ENCODE measurements at regions not wholly inside any gene's neighbourhood (a gene's known extent, or its start where the extent isn't known, plus 50 kb on each side); places are given as distances from the start of the nearest gene placed in this dataset.

DNA sequence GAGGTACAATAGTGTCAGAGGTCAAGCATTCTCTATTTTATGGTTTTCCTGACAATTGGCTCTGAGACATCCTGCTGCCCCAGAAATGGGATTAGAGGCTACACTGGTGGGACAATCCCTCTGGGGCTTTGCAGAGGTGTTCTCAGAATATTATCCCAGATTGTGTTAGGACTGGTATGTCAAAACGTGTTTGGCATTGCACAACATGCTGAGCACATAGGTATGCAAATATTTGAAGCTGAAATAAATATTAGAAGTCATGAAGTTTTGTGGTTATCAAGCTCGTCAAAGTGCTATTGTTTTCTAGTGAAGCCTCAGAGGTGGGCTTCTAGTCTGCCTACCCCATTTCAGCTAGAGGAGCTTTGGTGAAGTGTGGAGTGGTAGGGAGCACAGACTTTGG lies 304.4 kb downstream of the MAN2A1 start:
- no peak for DNase-seq
- Histone ChIP-seq H3K36me3 (ENCODE audit: insufficient read depth in 1 of 2, low read depth in 1 of 2) (no peaks in the 10 kb centered on the region), H3K27ac (no peak overlapping the region), H3K4me1 (no peaks in the 10 kb centered on the region), H3K4me3 (no peak overlapping the region), H3K27me3 (ENCODE audit: insufficient read depth in 3 of 3, low read length in 2 of 3) (no peaks in the 10 kb centered on the region), H3K9me3 (no peaks in the 10 kb centered on the region)
- ATAC-seq: no peak
- intact Hi-C loops (cut with DNase I): no loop called here
- TF ChIP-seq, protein P1, sequence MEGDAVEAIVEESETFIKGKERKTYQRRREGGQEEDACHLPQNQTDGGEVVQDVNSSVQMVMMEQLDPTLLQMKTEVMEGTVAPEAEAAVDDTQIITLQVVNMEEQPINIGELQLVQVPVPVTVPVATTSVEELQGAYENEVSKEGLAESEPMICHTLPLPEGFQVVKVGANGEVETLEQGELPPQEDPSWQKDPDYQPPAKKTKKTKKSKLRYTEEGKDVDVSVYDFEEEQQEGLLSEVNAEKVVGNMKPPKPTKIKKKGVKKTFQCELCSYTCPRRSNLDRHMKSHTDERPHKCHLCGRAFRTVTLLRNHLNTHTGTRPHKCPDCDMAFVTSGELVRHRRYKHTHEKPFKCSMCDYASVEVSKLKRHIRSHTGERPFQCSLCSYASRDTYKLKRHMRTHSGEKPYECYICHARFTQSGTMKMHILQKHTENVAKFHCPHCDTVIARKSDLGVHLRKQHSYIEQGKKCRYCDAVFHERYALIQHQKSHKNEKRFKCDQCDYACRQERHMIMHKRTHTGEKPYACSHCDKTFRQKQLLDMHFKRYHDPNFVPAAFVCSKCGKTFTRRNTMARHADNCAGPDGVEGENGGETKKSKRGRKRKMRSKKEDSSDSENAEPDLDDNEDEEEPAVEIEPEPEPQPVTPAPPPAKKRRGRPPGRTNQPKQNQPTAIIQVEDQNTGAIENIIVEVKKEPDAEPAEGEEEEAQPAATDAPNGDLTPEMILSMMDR (IDR thresholded peaks at IDR 0.05): no peak
- WGBS, 3 donors: 78 to 82% (median 81%) methylated on average over 2 of the region's 2 CpGs

DNA sequence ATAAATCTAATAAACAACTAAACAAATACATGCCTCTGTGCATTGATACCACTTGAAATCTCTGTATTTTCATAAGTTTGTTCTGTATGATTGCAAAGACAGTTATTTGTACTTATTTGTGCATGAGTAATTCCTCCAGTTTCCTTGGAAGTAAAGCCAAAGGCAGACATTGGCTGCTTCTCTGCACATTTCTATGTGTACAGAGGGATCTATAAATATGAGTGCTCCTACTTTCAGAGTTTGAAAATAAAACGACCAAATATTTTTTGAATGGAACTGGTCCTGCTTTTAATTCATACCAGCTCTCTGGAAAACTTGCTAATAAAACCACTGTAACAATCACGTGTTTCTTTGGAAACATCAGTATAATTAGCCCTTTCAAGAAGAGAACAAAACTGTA lies 306.5 kb downstream of the MAN2A1 start:
- Histone ChIP-seq H3K4me3 (no peak overlapping the region), H3K36me3 (ENCODE audit: insufficient read depth in 1 of 2, low read depth in 1 of 2) (no peaks in the 10 kb centered on the region), H3K27me3 (ENCODE audit: insufficient read depth in 3 of 3, low read length in 2 of 3) (no peaks in the 10 kb centered on the region), H3K9me3 (no peaks in the 10 kb centered on the region), H3K4me1 (no peaks in the 10 kb centered on the region), H3K27ac (no peak overlapping the region)
- WGBS, 3 donors: 20 to 36% (median 24%) methylated on average over 2 of the region's 2 CpGs
- TF ChIP-seq, protein P1 (IDR thresholded peaks at IDR 0.05): no peak
- intact Hi-C loops (cut with DNase I): no loop called here
- ATAC-seq (no peak), DNase-seq (no peak)

DNA sequence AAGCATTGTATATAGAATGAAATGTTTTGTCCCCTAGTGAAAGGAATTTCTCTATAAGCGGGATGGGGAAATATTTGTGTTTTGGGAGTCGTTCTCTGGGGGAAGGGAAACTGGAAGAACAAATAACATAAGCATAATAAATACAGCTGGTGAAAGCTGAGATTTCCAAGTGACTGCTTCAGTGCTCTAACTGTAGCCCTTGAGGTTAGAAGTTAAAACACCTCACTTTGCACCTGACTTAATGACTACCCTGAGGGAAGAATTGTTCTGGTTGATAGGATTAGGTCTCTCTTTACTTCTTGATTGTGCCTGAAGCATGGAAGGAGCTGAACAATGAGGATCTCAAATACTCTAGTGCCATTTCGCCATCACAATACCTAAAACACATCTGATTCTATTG lies 307.4 kb downstream of the MAN2A1 start:
- 69 to 75% (median 73%) methylated on average over 3 of the region's 3 CpGs for WGBS, 3 donors
- H3K27me3 ChIP-seq (ENCODE audit: insufficient read depth in 3 of 3, low read length in 2 of 3): no peaks in the 10 kb centered on the region
- DNase-seq: no peak
- H3K4me1 ChIP-seq: no peaks in the 10 kb centered on the region
- TF ChIP-seq, protein P1 (IDR thresholded peaks at IDR 0.05): no peak
- no peaks in the 10 kb centered on the region for H3K36me3 ChIP-seq (ENCODE audit: insufficient read depth in 1 of 2, low read depth in 1 of 2)
- H3K4me3 ChIP-seq: no peak overlapping the region
- no peak for ATAC-seq
- no peak overlapping the region for H3K27ac ChIP-seq
- intact Hi-C loops (cut with DNase I): no loop called here
- no peaks in the 10 kb centered on the region for H3K9me3 ChIP-seq

DNA sequence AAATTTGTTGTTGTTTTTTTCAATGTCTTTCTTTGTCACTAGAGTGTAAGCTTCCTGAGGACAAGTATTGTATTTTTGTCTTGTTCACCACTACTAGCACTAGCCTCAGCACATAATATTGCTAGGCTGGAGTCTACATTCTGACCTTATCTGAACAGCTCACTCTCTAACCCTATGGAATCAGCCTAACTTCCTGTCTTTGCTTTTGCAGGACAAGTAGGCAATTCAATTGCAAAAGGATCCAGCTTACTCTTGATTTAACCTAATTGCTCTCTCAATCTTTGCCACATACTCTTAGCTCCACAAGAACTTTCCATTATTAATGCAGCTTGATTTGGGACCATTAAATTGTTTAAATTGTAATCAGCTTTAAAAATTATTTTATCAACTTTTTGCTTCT lies 308.5 kb downstream of the MAN2A1 start:
- Histone ChIP-seq H3K9me3 (no peaks in the 10 kb centered on the region), H3K4me3 (no peak overlapping the region), H3K36me3 (ENCODE audit: insufficient read depth in 1 of 2, low read depth in 1 of 2) (no peaks in the 10 kb centered on the region), H3K4me1 (no peaks in the 10 kb centered on the region), H3K27ac (no peak overlapping the region), H3K27me3 (ENCODE audit: insufficient read depth in 3 of 3, low read length in 2 of 3) (no peaks in the 10 kb centered on the region)
- TF ChIP-seq, protein P1 (IDR thresholded peaks at IDR 0.05): no peak
- no peak for ATAC-seq
- intact Hi-C loops (cut with DNase I): no loop called here
- DNase-seq: no peak

DNA sequence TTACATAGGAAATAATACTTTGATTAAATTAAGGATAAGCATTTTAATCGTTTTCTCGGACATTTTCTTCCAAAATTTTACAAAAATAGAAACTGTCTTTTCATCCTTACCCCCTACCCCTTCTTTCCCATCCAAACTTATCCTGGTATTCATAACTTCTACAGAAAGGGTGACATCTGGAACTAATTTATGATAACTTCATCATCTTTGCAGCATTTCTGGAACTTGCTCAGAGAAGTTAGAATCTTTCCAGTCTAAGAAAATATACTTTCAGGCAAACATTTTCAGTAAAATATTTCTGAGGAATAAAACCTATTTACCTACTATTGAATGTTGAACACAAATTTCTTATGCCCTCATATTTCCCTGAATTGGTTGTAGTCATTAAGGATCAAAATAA lies 309.0 kb downstream of the MAN2A1 start:
- Histone ChIP-seq H3K27ac (no peak overlapping the region), H3K9me3 (no peaks in the 10 kb centered on the region), H3K27me3 (ENCODE audit: insufficient read depth in 3 of 3, low read length in 2 of 3) (no peaks in the 10 kb centered on the region), H3K4me1 (no peaks in the 10 kb centered on the region), H3K36me3 (ENCODE audit: insufficient read depth in 1 of 2, low read depth in 1 of 2) (no peaks in the 10 kb centered on the region), H3K4me3 (no peak overlapping the region)
- TF ChIP-seq, protein P1 (IDR thresholded peaks at IDR 0.05): no peak
- intact Hi-C loops (cut with DNase I): no loop called here
- DNase-seq (no peak), ATAC-seq (no peak)
- WGBS, 3 donors: 28 to 34% (median 29%) methylated on average over 2 of the region's 2 CpGs

All from psoas muscle (tissue), 7 donors.